ENCODE measurements at regions not wholly inside any gene's neighbourhood (a gene's known extent, or its start where the extent isn't known, plus 50 kb on each side); places are given as distances from the start of the nearest gene placed in this dataset.

DNA sequence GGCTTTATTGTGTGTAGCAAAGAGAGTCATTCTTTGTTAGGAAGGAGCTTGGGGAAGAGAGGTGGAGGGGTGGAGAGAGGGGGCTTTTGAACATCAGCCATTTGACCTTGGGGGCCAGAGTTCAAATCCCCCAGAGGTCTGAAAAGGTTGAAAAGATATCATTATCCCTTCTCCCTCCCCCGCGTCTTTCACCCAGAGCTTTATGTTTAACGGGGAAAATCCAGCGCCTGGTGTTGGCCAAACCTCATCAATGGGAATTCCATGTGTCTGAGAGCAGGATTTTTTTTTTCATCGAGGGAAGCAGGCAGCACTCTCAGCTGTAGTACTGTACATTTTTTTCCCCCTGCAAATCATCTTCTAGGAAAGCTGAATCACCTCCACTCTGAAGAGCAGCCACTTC lies 122.4 kb upstream of the HSD17B12 start:
- in situ Hi-C loops (cut with MboI; ENCODE audit: low sequenced_read_pairs, unreplicated experiment): no loop called here
- DNase-seq (ENCODE audit: low spot score): no peak
- TF ChIP-seq, protein P1, sequence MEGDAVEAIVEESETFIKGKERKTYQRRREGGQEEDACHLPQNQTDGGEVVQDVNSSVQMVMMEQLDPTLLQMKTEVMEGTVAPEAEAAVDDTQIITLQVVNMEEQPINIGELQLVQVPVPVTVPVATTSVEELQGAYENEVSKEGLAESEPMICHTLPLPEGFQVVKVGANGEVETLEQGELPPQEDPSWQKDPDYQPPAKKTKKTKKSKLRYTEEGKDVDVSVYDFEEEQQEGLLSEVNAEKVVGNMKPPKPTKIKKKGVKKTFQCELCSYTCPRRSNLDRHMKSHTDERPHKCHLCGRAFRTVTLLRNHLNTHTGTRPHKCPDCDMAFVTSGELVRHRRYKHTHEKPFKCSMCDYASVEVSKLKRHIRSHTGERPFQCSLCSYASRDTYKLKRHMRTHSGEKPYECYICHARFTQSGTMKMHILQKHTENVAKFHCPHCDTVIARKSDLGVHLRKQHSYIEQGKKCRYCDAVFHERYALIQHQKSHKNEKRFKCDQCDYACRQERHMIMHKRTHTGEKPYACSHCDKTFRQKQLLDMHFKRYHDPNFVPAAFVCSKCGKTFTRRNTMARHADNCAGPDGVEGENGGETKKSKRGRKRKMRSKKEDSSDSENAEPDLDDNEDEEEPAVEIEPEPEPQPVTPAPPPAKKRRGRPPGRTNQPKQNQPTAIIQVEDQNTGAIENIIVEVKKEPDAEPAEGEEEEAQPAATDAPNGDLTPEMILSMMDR (IDR thresholded peaks at IDR 0.05; ENCODE audit: borderline replicate concordance, control extremely low read depth, extremely low read depth, insufficient read depth, missing control alignments): no peak

DNA sequence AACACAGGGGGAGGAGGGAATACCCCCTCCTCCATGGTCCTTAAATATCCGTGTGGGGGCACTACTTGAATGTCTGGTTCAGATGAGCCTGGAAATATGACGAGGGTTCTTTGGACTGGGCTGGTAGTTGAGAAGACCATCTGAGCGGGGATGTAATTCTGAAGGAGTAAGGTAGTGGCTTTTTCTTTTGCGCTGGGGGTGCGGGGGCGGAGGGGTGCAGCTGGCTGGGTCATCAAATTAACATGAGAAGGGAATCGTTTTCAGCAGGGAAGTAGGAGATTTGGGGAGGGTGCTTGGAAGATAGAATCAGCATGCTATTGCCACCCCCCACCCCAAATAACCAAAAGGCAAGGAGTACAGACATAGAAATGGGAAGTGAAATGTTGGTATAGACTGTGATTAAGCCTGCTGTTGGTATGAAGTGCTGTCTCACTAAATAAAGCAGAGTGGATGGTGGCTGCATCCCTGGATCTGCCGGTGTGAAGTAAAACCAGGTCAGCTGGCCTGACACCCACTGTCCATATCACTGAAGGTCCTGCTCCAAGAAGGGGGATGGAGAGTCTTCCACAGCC lies 121.9 kb upstream of the HSD17B12 start:
- DNase-seq (ENCODE audit: low spot score): no peak
- in situ Hi-C loops (cut with MboI; ENCODE audit: low sequenced_read_pairs, unreplicated experiment): no loop called here
- TF ChIP-seq, protein P1 (IDR thresholded peaks at IDR 0.05; ENCODE audit: borderline replicate concordance, control extremely low read depth, extremely low read depth, insufficient read depth, missing control alignments): no peak

DNA sequence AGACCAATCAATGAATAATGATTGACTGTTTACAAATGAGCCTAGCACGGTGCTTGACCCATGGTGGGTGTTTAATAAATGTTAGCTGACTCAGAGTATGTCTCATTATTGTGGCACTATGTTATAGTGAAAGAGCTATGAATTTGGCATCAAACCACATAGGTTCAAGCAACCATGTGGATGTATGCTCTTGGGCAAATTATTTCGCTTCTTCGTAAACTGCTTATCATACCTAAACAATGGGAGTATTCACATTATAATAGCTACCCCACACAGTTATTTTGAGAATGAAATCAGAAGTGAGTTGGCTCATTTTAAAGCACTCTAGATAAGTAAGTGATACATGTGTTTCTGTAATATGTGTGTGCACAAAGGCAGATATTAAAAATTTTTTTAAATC lies 118.7 kb upstream of the HSD17B12 start:
- no peak for DNase-seq (ENCODE audit: low spot score)
- TF ChIP-seq, protein P1 (IDR thresholded peaks at IDR 0.05; ENCODE audit: borderline replicate concordance, control extremely low read depth, extremely low read depth, insufficient read depth, missing control alignments): no peak
- in situ Hi-C loops (cut with MboI; ENCODE audit: low sequenced_read_pairs, unreplicated experiment): no loop called here

DNA sequence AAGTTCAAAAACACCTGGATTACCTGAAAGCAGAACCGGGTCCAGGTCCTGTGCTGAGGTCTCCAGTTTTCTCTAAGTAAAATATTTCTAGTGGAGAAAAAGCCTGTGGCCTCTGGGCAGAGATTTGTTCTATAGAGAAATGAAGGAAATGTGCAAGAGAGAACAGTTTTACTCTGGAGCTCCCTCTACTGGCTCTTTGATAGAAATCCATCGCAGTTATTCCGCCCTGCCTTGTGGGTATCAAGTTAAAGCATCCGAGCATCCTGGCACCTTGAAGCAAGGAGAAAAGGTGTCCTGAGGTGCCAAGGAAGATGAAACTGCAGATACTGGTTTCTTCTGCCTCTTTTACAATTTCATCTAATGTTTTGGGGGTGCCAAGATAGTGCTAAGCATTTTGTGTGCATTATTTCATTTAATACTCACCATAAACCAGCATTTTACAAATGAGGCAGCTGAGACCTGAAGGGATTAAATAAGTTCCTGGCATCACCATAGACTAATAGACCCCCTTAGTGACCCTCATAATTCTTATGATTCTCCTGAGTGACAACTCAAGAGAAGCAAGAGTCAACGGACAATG lies 113.1 kb upstream of the HSD17B12 start:
- TF ChIP-seq, protein P1 (IDR thresholded peaks at IDR 0.05; ENCODE audit: borderline replicate concordance, control extremely low read depth, extremely low read depth, insufficient read depth, missing control alignments): peak; percentile 63
- peak; percentile 67 for DNase-seq (ENCODE audit: low spot score)
- in situ Hi-C loops (cut with MboI; ENCODE audit: low sequenced_read_pairs, unreplicated experiment): no loop called here

DNA sequence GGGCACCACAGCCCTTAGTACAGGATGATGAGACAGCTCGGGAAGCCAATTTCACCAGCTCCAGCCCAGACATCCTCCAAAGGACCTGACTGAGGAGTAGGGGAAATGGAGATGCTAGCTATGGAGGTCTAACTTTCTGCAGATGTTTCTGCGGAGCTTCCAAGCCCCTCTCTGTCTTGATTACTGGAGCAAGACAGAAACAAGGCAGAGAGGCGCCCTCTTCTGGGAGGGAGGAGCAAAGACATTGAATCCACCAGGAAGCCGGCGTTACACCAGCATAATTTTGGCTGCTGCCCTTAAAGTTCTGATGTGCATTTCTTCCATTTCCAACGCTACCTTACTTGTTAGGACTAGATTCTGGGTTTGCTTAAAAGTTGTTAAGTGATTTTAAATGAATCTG lies 107.3 kb upstream of the HSD17B12 start:
- in situ Hi-C loops (cut with MboI; ENCODE audit: low sequenced_read_pairs, unreplicated experiment): loop anchor here (10.0 kb wide), 1 partner anchor 282 kb away; no protein-coding TSS in a partner anchor
- TF ChIP-seq, protein P1 (IDR thresholded peaks at IDR 0.05; ENCODE audit: borderline replicate concordance, control extremely low read depth, extremely low read depth, insufficient read depth, missing control alignments): peak; percentile 65
- DNase-seq (ENCODE audit: low spot score): peak; percentile 53

DNA sequence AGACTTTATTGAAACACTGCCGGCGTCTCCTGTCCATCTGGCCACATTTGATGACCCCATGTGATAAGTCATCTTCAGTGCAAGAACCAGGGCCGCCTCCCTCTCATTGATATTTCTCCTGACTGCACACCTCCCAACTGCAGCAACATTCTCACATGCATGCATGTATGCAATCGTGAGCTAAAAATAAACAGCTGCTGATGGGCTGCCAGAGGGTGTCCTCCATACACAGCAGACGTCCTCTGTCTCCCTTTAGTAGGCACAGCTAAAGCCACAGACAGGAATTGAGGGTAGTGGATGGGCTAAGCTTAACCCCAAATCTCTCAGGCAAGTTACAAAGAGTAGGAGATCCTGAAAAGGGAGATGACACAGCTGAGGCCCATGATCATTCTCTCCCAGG lies 106.7 kb upstream of the HSD17B12 start:
- in situ Hi-C loops (cut with MboI; ENCODE audit: low sequenced_read_pairs, unreplicated experiment): loop anchor here (10.0 kb wide), 1 partner anchor 281 kb away; no protein-coding TSS in a partner anchor
- TF ChIP-seq, protein P1 (IDR thresholded peaks at IDR 0.05; ENCODE audit: borderline replicate concordance, control extremely low read depth, extremely low read depth, insufficient read depth, missing control alignments): no peak
- DNase-seq (ENCODE audit: low spot score): no peak

Measured in GM13976 (cell line).